Activated CD4-positive, alpha-beta T cell treated with anti-CD3 and anti-CD28 coated beads, Interleukin-10, Interleukin-2, amounts not matched to agents 100 ng/mL and 50 ng/mL, durations not matched to agents 16 hours and 8 hours (primary cell): ENCODE measurements at regions not wholly inside any gene's neighbourhood (a gene's known extent, or its start where the extent isn't known, plus 50 kb on each side); places are given as distances from the start of the nearest gene placed in this dataset.
"Not testable (repeated sequence)": the region's sequence is repeated elsewhere in the genome, so short reads cannot be mapped to it uniquely, and the experiment has no call there.

Experiments used
- DNase-seq: peaks from one replicate; pipeline ENCODE4 v3.0.0-alpha.2; 2020

- DNase-seq: no peak
These were observed 271.4 kb upstream of the LUZP2 start for GRCh38 chr11:24225501-24225900.

GRCh38 chr11:24226606-24227005, 270.2 kb upstream of the LUZP2 start:
- no peak for DNase-seq

- DNase-seq: no peak
These were observed 263.8 kb upstream of the LUZP2 start for GRCh38 chr11:24233041-24233440.

GRCh38 chr11:24234822-24235508, 261.9 kb upstream of the LUZP2 start:
- DNase-seq: no peak

GRCh38 chr11:24238771-24239645, 257.8 kb upstream of the LUZP2 start:
- DNase-seq: no peak

GRCh38 chr11:24239930-24240329, 256.9 kb upstream of the LUZP2 start:
- DNase-seq: no peak

- DNase-seq: no peak
These were observed 256.2 kb upstream of the LUZP2 start for GRCh38 chr11:24240496-24241175.

GRCh38 chr11:24246715-24247114, 250.1 kb upstream of the LUZP2 start:
- DNase-seq: no peak

GRCh38 chr11:24247846-24248245, 249.0 kb upstream of the LUZP2 start:
- no peak for DNase-seq

- no peak for DNase-seq
These were observed 246.9 kb upstream of the LUZP2 start for GRCh38 chr11:24249921-24250320.

- no peak for DNase-seq
These were observed 243.6 kb upstream of the LUZP2 start for GRCh38 chr11:24253237-24253760.

GRCh38 chr11:24264868-24265267, 232.0 kb upstream of the LUZP2 start:
- DNase-seq: no peak

- DNase-seq: no peak
These were observed 229.8 kb upstream of the LUZP2 start for GRCh38 chr11:24267014-24267413.

- no peak for DNase-seq
These were observed 225.1 kb upstream of the LUZP2 start for GRCh38 chr11:24271798-24272197.

GRCh38 chr11:24274214-24274781, 222.6 kb upstream of the LUZP2 start:
- DNase-seq: not testable (repeated sequence)

GRCh38 chr11:24286238-24286637, 210.6 kb upstream of the LUZP2 start:
- DNase-seq: no peak

GRCh38 chr11:24289301-24289700, 207.6 kb upstream of the LUZP2 start:
- no peak for DNase-seq

GRCh38 chr11:24293964-24294363, 202.9 kb upstream of the LUZP2 start:
- DNase-seq: no peak

- no peak for DNase-seq
These were observed 201.5 kb upstream of the LUZP2 start for GRCh38 chr11:24295360-24295759.

- no peak for DNase-seq
These were observed 199.4 kb upstream of the LUZP2 start for GRCh38 chr11:24297461-24297860.

- DNase-seq: no peak
These were observed 198.7 kb upstream of the LUZP2 start for GRCh38 chr11:24298146-24298545.

- DNase-seq: no peak
These were observed 184.9 kb upstream of the LUZP2 start for GRCh38 chr11:24311974-24312373.
